ENCODE measurements at regions not wholly inside any gene's neighbourhood (a gene's known extent, or its start where the extent isn't known, plus 50 kb on each side); places are given as distances from the start of the nearest gene placed in this dataset.

DNA sequence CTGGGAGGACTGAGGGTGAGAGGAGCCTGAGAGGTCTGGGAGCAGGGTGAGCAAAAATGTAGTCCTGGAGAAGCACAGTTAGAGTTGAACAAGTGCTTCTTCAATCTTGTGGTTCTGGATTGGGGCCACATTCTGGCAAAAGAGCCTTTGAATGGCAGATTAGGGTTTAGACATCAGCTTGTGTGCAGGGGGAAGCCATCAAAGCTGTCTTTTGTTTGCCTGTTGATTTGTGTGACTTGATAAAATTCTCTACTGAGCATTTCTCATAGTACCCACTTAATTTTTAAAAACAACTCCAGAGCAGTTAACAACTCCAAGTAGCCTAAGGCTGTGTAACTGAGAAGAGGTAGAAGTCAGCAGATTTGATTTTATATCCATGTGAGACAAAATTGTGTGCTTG is 166.2 kb downstream of the FAT3 start:
- H3K9ac ChIP-seq (ENCODE audit: insufficient read depth, low read depth, low read length): no peak overlapping the region
- H3K4me2 ChIP-seq (ENCODE audit: low read depth, low read length): no peak overlapping the region
- intact Hi-C loops (cut with micrococcal nuclease; ENCODE audit: unreplicated experiment): no loop called here
- H4K20me1 ChIP-seq (ENCODE audit: insufficient read depth, low read length): no peaks in the 10 kb centered on the region
- no peaks in the 10 kb centered on the region for H3K79me2 ChIP-seq (ENCODE audit: insufficient read depth, low read length)
- H3K27me3 ChIP-seq (ENCODE audit: control insufficient read depth in 1 of 2, insufficient read depth in 2 of 2, low read length in 2 of 2): no peaks in the 10 kb centered on the region
- FAIRE-seq (no peak), ATAC-seq (no peak), DNase-seq (ENCODE audit: low spot score) (no peak)
- peaks cover 1% of the 10 kb centered on the region for H3K4me1 ChIP-seq (ENCODE audit: insufficient read depth, low read length)
- no peak overlapping the region for H3K4me3 ChIP-seq (replicated peaks in 1 of 3; ENCODE audit: insufficient read depth in 1 of 3, low read depth in 2 of 3, low read length in 3 of 3)
- TF ChIP-seq ZBTB7A (CRISPR knock-in tag; IDR thresholded peaks at IDR 0.05) (no peak), ZNF547 (CRISPR knock-in tag; IDR thresholded peaks at IDR 0.05) (no peak), PHB2 (IDR thresholded peaks at IDR 0.05; ENCODE audit: partially characterized antibody) (no peak), PCBP2 (optimal IDR thresholded peaks at IDR 0.05; ENCODE audit: low read depth, low read length, poor library complexity, severe bottlenecking) (no peak), FOXP1 (IDR thresholded peaks at IDR 0.05) (no peak), FOXP1 (CRISPR knock-in tag; IDR thresholded peaks at IDR 0.05) (no peak), ZNF570 (CRISPR knock-in tag; IDR thresholded peaks at IDR 0.05; ENCODE audit: borderline replicate concordance) (no peak), ERF (CRISPR knock-in tag; IDR thresholded peaks at IDR 0.05) (no peak), ZNF143 (CRISPR knock-in tag; IDR thresholded peaks at IDR 0.05) (no peak), ZSCAN22 (CRISPR knock-in tag; IDR thresholded peaks at IDR 0.05) (no peak)
- TF ChIP-seq, protein P1, sequence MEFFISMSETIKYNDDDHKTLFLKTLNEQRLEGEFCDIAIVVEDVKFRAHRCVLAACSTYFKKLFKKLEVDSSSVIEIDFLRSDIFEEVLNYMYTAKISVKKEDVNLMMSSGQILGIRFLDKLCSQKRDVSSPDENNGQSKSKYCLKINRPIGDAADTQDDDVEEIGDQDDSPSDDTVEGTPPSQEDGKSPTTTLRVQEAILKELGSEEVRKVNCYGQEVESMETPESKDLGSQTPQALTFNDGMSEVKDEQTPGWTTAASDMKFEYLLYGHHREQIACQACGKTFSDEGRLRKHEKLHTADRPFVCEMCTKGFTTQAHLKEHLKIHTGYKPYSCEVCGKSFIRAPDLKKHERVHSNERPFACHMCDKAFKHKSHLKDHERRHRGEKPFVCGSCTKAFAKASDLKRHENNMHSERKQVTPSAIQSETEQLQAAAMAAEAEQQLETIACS (CRISPR knock-in tag; IDR thresholded peaks at IDR 0.05): no peak
- TF ChIP-seq, protein P2, sequence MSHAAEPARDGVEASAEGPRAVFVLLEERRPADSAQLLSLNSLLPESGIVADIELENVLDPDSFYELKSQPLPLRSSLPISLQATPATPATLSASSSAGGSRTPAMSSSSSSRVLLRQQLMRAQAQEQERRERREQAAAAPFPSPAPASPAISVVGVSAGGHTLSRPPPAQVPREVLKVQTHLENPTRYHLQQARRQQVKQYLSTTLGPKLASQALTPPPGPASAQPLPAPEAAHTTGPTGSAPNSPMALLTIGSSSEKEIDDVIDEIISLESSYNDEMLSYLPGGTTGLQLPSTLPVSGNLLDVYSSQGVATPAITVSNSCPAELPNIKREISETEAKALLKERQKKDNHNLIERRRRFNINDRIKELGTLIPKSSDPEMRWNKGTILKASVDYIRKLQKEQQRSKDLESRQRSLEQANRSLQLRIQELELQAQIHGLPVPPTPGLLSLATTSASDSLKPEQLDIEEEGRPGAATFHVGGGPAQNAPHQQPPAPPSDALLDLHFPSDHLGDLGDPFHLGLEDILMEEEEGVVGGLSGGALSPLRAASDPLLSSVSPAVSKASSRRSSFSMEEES (CRISPR knock-in tag; IDR thresholded peaks at IDR 0.05): no peak
- in situ Hi-C loops (cut with HindIII; ENCODE audit: extremely low pct_ligation_motif_present, low pct_unique_long_range_greater_than_20kb): no loop called here
- no peaks in the 10 kb centered on the region for H3K9me3 ChIP-seq (ENCODE audit: low read length)
- H3K27ac ChIP-seq (ENCODE audit: extremely low read length, insufficient read depth, low read length): no peak overlapping the region
- H2AFZ ChIP-seq (ENCODE audit: low read length): no peak overlapping the region
- ChIA-PET CTCF (ENCODE audit: low intra/inter-chr PET ratio, low total read pairs) (no interaction called here), POLR2A (no interaction called here)
- H3K36me3 ChIP-seq (replicated peaks in 1 of 2; ENCODE audit: control insufficient read depth in 1 of 2, insufficient read depth in 2 of 2, low read length in 2 of 2): no peaks in the 10 kb centered on the region
- BruUV-seq (replicated peaks): no TSS peak
